ENCODE measurements at regions not wholly inside any gene's neighbourhood (a gene's known extent, or its start where the extent isn't known, plus 50 kb on each side); places are given as distances from the start of the nearest gene placed in this dataset.

- H3K4me3 ChIP-seq: no peak overlapping the region
- WGBS, 2 donors: 65 to 72% methylated on average over 2 of the region's 2 CpGs
- no peaks in the 10 kb centered on the region for H3K9me3 ChIP-seq
- TF ChIP-seq POLR2AphosphoS5 (IDR thresholded peaks at IDR 0.05) (no peak), EP300 (IDR thresholded peaks at IDR 0.05) (no peak), CTCF (IDR thresholded peaks at IDR 0.05) (no peak), POLR2A (IDR thresholded peaks at IDR 0.05) (no peak)
- no peaks in the 10 kb centered on the region for H3K36me3 ChIP-seq
- DNase-seq: no peak
- no peaks in the 10 kb centered on the region for H3K4me1 ChIP-seq
- no peak overlapping the region for H3K27ac ChIP-seq
- no peak for ATAC-seq (ENCODE audit: low FRiP score in 2 of 2)
- no peaks in the 10 kb centered on the region for H3K27me3 ChIP-seq
Measured at GRCh38 chr6:21404577-21404976, 189.0 kb upstream of the SOX4 start.

GRCh38 chr6:21406316-21406715, 187.2 kb upstream of the SOX4 start:
- 81 to 88% methylated on average over 5 of the region's 5 CpGs for WGBS, 2 donors
- no peak overlapping the region for H3K27ac ChIP-seq
- no peaks in the 10 kb centered on the region for H3K27me3 ChIP-seq
- no peaks in the 10 kb centered on the region for H3K36me3 ChIP-seq
- no peaks in the 10 kb centered on the region for H3K4me1 ChIP-seq
- ATAC-seq (ENCODE audit: low FRiP score in 2 of 2) (no peak), DNase-seq (no peak)
- no peak for TF ChIP-seq CTCF (IDR thresholded peaks at IDR 0.05)
- no peak for TF ChIP-seq POLR2AphosphoS5 (IDR thresholded peaks at IDR 0.05)
- no peak for TF ChIP-seq POLR2A (IDR thresholded peaks at IDR 0.05)
- no peak for TF ChIP-seq EP300 (IDR thresholded peaks at IDR 0.05)
- no peak overlapping the region for H3K4me3 ChIP-seq
- peaks cover 0 to 4% (median 0%) of the 10 kb centered on the region in 4 donors for H3K9me3 ChIP-seq

GRCh38 chr6:21409231-21409630, 184.3 kb upstream of the SOX4 start:
- no peak overlapping the region for H3K27ac ChIP-seq
- DNase-seq (no peak), ATAC-seq (ENCODE audit: low FRiP score in 2 of 2) (no peak)
- H3K36me3 ChIP-seq: no peaks in the 10 kb centered on the region
- no peak overlapping the region for H3K4me3 ChIP-seq
- 94 to 96% methylated on average over 5 of the region's 5 CpGs for WGBS, 2 donors
- H3K27me3 ChIP-seq: no peaks in the 10 kb centered on the region
- no peaks in the 10 kb centered on the region for H3K4me1 ChIP-seq
- H3K9me3 ChIP-seq: peaks cover 0 to 4% (median 0%) of the 10 kb centered on the region in 4 donors
- TF ChIP-seq POLR2AphosphoS5 (IDR thresholded peaks at IDR 0.05): no peak
- no peak for TF ChIP-seq CTCF (IDR thresholded peaks at IDR 0.05)
- TF ChIP-seq POLR2A (IDR thresholded peaks at IDR 0.05): no peak
- TF ChIP-seq EP300 (IDR thresholded peaks at IDR 0.05): no peak

GRCh38 chr6:21413428-21413827, 180.1 kb upstream of the SOX4 start:
- 89 to 91% methylated on average over 1 of the region's 1 CpG for WGBS, 2 donors

More at GRCh38 chr6:21413428-21413827, 180.1 kb upstream of the SOX4 start:
- peaks cover 0 to 4% (median 0%) of the 10 kb centered on the region in 4 donors for H3K9me3 ChIP-seq
- no peaks in the 10 kb centered on the region for H3K4me1 ChIP-seq
- no peaks in the 10 kb centered on the region for H3K36me3 ChIP-seq
- H3K27me3 ChIP-seq: no peaks in the 10 kb centered on the region
- H3K4me3 ChIP-seq: no peak overlapping the region
- DNase-seq: no peak
- TF ChIP-seq POLR2AphosphoS5 (IDR thresholded peaks at IDR 0.05) (no peak), EP300 (IDR thresholded peaks at IDR 0.05) (no peak), POLR2A (IDR thresholded peaks at IDR 0.05) (no peak), CTCF (IDR thresholded peaks at IDR 0.05) (no peak)
- no peak for ATAC-seq (ENCODE audit: low FRiP score in 2 of 2)
- H3K27ac ChIP-seq: no peak overlapping the region
